Skin epidermis (tissue), 12 donors: ENCODE measurements at regions not wholly inside any gene's neighbourhood (a gene's known extent, or its start where the extent isn't known, plus 50 kb on each side); places are given as distances from the start of the nearest gene placed in this dataset.

Source experiments
- H3K27ac ChIP-seq, 21 experiments: fragments of 200-600 bp; sonication (generic) in 11 of 21; one replicate each; pipeline ENCODE4 v1.5.0; 2020; ENCODE audit warnings: mild to moderate bottlenecking in 3 of 21, inconsistent platforms in 2 of 21, moderate library complexity in 2 of 21
- H3K4me3 ChIP-seq, 7 experiments: fragments of 200-600 bp; sonication (generic) in 2 of 7; one replicate each; pipeline ENCODE4 v1.5.0; 2020; ENCODE audit warnings: inconsistent platforms in 2 of 7, mild to moderate bottlenecking in 2 of 7, moderate library complexity in 1 of 7

- H3K4me3 ChIP-seq, result no peak overlapping the region
- no peak overlapping the region for H3K27ac ChIP-seq
Observed at GRCh38 chr17:27389542-27390140, 66.6 kb upstream of the KSR1 start.

DNA sequence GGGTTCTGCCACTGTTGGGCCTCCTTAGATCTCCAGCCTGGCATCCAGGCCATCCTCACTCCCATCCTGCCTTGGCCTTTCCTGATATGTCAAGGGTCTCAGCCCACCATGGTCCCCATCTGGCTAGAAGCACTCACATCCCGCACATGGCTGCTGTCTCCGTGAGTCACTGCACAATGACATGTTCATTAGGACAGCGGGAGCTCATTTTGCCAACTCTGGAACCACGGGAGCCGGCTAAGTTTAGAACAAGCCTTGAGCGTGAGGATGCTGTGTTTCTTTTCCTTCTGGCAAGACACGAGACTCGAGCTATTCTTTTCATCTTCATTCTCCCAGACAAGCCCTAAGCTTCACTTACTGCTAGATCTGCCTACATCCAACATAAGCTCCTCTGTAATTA, 65.7 kb upstream of the KSR1 start:
- peak overlapping the region in 1 of 21 experiments; percentile 21 for H3K27ac ChIP-seq
- no peak overlapping the region for H3K4me3 ChIP-seq

DNA sequence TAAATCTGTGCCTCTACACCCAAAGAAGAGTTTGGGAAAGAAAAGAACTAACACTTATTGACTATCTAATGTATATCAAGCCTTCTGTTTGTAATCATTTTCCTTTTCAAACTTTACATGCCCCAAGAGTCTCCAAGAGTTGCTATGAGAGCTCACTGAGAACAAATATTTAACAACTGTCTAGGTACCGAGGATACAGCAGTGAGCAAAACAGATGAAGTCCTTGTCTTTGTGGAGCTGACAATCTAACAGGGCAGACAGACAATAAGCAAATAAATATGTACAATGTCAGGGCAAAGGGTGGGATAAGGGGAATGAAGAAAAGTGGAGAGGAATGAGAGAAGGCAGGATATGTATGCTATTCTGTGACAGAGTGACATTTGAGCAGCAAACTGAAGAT, 64.8 kb upstream of the KSR1 start:
- Histone ChIP-seq H3K27ac (no peak overlapping the region), H3K4me3 (no peak overlapping the region)

DNA sequence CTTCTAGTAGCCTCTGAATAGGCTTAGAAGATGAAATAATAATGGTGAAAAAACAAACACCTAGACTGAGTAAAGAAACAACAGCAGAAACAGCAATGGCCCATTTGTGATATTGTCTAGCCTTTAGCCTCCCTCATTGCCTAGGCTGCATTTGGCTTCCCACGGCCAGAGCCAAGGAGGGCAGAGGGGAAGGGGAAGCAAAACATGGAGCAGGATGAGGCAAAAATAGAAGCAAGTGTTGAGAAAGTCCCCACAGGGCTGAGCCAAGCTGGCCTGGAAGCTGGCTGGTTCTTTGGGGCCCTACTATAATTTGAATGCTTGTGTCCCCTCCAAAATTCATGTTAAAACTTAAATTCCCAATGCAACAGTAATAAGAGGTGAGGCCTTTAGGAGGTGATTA, 60.2 kb upstream of the KSR1 start:
- Histone ChIP-seq H3K27ac (peak overlapping the region in 5 of 21 experiments; percentile 3 to 64 (median 18)), H3K4me3 (no peak overlapping the region)

DNA sequence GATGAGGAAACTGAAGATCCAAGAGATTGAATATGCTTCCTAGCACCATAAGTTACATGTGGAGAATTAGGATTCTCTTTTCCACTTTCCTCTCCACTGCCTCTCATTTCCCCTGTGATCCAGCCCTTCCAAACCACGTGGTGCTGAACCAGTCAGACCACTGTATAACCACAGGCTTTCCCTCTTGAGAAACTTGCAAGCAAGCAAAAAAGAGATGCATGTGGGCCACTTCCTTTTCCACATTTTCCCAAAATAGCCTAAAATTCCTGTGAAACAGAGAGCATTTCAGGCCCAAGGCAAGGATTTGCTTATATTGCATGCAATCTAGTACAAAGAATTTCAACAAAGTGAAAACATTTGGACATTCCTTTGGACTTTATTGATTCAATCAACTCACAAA, 59.3 kb upstream of the KSR1 start:
- H3K4me3 ChIP-seq, result no peak overlapping the region
- peak overlapping the region in 6 of 21 experiments; percentile 17 to 67 (median 46) for H3K27ac ChIP-seq

DNA sequence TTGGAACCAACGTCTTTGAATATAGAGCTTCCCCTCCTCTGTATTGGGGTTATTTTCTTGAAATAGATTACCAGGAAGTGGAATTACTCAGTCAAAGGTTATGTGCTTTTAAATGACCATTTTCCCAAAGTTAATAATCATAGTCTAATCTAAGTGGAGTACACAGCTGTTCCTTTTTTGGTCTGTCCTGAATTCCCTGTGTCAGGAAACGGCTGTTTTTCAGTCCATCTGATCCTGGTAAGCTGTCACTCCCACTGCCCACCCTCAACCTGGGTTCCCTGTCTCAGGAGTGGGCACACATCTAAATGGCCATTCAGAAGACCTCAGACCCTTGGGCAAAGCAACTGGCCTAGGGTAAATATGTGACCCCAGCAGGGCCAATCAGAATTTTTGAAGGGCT, 57.6 kb upstream of the KSR1 start:
- Histone ChIP-seq H3K4me3 (no peak overlapping the region), H3K27ac (no peak overlapping the region)

DNA sequence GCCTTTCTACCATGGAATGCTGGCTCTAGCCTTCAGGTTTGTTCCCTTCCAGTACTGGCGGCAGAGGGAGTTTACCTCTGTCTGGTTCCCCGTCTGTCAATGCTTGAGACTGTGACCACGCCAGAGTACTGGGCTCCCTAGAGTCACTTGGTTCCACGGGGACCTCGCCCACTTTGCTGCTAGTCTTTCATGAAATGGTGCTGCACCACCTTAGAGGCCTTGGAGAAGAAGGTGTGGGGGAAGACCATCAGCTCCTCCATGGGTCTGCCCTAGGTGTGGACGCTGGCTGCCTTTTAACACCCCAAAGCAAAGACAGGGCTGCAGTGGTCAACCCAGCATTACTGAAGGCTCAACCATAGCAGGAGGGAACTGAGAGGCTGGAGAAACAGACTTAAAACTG, 55.3 kb upstream of the KSR1 start:
- H3K4me3 ChIP-seq, result no peak overlapping the region

GRCh38 chr17:27402943-27403342, 53.3 kb upstream of the KSR1 start:
- no peak overlapping the region for H3K4me3 ChIP-seq
- H3K27ac ChIP-seq, result no peak overlapping the region

More for the DNA sequence above, 55.3 kb upstream of the KSR1 start:
- no peak overlapping the region for H3K27ac ChIP-seq

- H3K27ac ChIP-seq, result no peak overlapping the region
- no peak overlapping the region for H3K4me3 ChIP-seq
Observed at GRCh38 chr17:27403480-27404005, 52.7 kb upstream of the KSR1 start.

GRCh38 chr17:27404676-27405075, 51.6 kb upstream of the KSR1 start:
- Histone ChIP-seq H3K27ac (no peak overlapping the region), H3K4me3 (no peak overlapping the region)
